ENCODE measurements at regions not wholly inside any gene's neighbourhood (a gene's known extent, or its start where the extent isn't known, plus 50 kb on each side); places are given as distances from the start of the nearest gene placed in this dataset.

- H3K9me3 Mint-ChIP-seq, result peaks cover 6% of the 10 kb centered on the region
- no peak for DNase-seq (ENCODE audit: low spot score in 2 of 2)
- H3K36me3 Mint-ChIP-seq, result no peaks in the 10 kb centered on the region
- H3K4me3 Mint-ChIP-seq, result no peak overlapping the region
- ATAC-seq, result no peak
- H3K27ac Mint-ChIP-seq, result no peak overlapping the region
- no peaks in the 10 kb centered on the region for H3K4me1 Mint-ChIP-seq
Measured at GRCh38 chr10:28954211-28954610, 276.9 kb downstream of the BAMBI start.

DNA sequence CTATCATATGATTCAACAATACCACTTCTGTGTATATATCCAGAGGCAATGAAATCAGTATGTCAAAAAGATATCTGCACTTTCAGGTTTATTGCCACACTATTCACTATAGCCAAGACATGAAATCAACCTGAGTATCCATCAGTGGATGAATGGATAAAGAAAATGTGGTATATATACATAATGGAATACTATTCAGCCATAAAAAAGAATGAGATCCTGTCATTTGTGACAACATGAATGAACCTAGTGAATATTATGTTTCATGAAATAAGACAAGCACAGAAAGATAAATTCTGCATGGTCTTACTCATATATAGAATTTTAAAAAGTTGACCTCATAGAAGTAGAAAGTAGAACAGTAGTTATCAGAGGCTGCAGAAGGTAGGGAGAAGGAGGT lies 281.1 kb downstream of the BAMBI start:
- peaks cover 6% of the 10 kb centered on the region for H3K9me3 Mint-ChIP-seq
- H3K36me3 Mint-ChIP-seq, result no peaks in the 10 kb centered on the region
- no peak for DNase-seq (ENCODE audit: low spot score in 2 of 2)
- no peak overlapping the region for H3K4me3 Mint-ChIP-seq
- H3K27ac Mint-ChIP-seq, result no peak overlapping the region
- H3K4me1 Mint-ChIP-seq, result no peaks in the 10 kb centered on the region
- no peak for ATAC-seq

- no peak overlapping the region for H3K4me3 Mint-ChIP-seq
- ATAC-seq, result no peak
- DNase-seq (ENCODE audit: low spot score in 2 of 2), result no peak
- no peak overlapping the region for H3K27ac Mint-ChIP-seq
- H3K36me3 Mint-ChIP-seq, result no peaks in the 10 kb centered on the region
- peaks cover 6% of the 10 kb centered on the region for H3K9me3 Mint-ChIP-seq
- no peaks in the 10 kb centered on the region for H3K4me1 Mint-ChIP-seq
Measured at GRCh38 chr10:28959850-28960501, 282.7 kb downstream of the BAMBI start.

DNA sequence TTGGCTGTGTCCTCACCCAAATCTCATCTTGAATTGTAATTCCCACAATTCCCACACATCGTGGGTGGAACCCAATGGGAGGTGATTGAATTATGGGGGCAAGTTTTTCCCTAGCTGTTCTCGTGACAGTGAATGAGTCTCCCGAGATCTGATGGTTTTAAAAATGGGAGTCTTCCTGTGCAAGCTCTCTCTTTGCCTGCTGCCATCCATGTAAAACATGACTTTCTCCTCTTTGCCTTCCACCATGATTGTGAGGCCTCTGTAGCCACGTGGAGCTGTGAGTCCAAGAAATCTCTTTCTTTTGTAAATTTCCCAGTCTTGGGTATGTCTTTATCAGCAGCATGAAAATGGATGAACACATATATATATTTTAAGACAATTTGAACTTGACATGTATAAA lies 285.4 kb downstream of the BAMBI start:
- H3K4me1 Mint-ChIP-seq, result no peaks in the 10 kb centered on the region
- no peak overlapping the region for H3K27ac Mint-ChIP-seq
- DNase-seq (ENCODE audit: low spot score in 2 of 2), result no peak
- no peak overlapping the region for H3K4me3 Mint-ChIP-seq
- peaks cover 3% of the 10 kb centered on the region for H3K9me3 Mint-ChIP-seq
- ATAC-seq, result no peak
- no peaks in the 10 kb centered on the region for H3K36me3 Mint-ChIP-seq

DNA sequence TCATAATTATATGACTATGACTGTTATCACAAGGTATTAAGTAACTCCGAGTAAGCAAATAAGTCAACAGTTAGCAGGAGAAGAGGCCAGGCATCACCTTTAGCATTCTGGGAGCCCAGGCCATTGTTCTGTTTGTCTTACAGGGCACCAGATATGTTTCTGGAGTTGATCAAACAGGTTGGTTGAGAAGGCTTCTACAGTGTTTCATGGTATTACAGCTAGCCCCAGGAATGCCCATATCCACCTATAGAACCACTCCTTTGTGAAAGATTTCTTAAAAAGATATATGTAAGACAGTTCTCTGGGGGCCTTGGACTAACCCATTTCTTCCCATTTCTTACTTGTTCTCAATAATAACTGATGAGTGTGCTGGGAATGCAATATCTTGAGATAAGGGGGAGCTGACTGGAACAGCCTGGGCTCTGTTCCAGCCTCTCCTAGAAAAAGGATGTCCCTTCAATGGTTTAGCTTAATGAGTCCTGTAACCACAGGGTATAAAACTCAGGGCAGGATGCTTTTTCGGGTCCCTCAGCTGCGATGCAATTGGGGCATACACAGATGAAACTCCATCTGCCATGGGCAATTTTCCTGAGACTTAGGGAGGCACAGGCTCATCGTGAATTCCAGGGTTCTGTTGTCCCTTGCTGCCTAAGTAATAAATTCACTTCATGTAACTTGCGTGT lies 286.4 kb downstream of the BAMBI start:
- no peak overlapping the region for H3K27ac Mint-ChIP-seq
- ATAC-seq (no peak), DNase-seq (ENCODE audit: low spot score in 2 of 2) (no peak)
- no peaks in the 10 kb centered on the region for H3K4me1 Mint-ChIP-seq
- no peak overlapping the region for H3K4me3 Mint-ChIP-seq
- H3K36me3 Mint-ChIP-seq, result no peaks in the 10 kb centered on the region
- H3K9me3 Mint-ChIP-seq, result peaks cover 1% of the 10 kb centered on the region

DNA sequence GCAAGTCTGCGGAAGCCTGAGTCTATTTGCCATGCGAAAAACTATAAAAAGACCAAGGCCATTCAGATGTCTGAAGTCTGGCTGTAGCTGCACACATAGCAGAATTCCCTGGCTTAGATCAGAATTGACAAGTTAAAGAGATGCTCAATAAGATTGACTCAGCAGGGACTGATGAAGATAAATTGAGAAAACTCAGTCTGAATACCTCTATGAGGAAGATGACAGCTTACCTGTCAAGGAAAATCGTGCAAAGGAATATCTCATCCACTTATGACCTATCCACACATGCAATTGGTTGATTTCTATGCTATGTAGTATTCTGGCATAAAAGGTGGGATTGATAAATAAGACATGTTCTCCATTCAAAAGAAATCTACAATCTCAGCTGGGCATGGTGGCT lies 288.6 kb downstream of the BAMBI start:
- no peak for DNase-seq (ENCODE audit: low spot score in 2 of 2)
- Mint-ChIP-seq H3K36me3 (no peaks in the 10 kb centered on the region), H3K4me3 (no peak overlapping the region), H3K4me1 (no peaks in the 10 kb centered on the region), H3K9me3 (no peaks in the 10 kb centered on the region), H3K27ac (no peak overlapping the region)
- no peak for ATAC-seq

- H3K4me1 Mint-ChIP-seq, result no peaks in the 10 kb centered on the region
- H3K27ac Mint-ChIP-seq, result no peak overlapping the region
- H3K4me3 Mint-ChIP-seq, result no peak overlapping the region
- DNase-seq (ENCODE audit: low spot score in 2 of 2) (no peak), ATAC-seq (no peak)
- no peaks in the 10 kb centered on the region for H3K36me3 Mint-ChIP-seq
- H3K9me3 Mint-ChIP-seq, result no peaks in the 10 kb centered on the region
Measured at GRCh38 chr10:28967031-28967430, 289.7 kb downstream of the BAMBI start.

DNA sequence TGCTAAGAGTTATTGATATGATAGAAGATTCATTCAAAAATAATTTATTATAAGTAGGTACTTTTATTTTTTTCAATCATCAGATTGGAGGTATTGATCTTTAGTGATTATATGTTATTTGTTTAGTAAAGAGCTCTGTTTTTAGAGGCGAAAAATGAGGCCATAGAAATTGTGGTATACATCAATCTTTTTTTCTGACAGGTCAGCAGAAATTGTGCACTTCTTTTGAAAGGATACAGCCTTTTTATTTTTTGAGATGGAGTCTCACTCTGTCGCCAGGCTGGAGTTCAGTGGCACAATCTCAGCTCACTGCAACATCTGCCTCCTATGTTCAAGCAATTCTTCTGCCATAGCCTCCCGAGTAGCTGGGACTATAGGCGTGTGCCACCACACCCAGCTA lies 292.1 kb downstream of the BAMBI start:
- ATAC-seq, result no peak
- Mint-ChIP-seq H3K9me3 (peaks cover 4% of the 10 kb centered on the region), H3K4me1 (no peaks in the 10 kb centered on the region)

GRCh38 chr10:28970231-28970630 lies 292.9 kb downstream of the BAMBI start:
- Mint-ChIP-seq H3K4me1 (no peaks in the 10 kb centered on the region), H3K9me3 (peaks cover 4% of the 10 kb centered on the region), H3K27ac (no peak overlapping the region), H3K4me3 (no peak overlapping the region), H3K36me3 (no peaks in the 10 kb centered on the region)
- DNase-seq (ENCODE audit: low spot score in 2 of 2) (no peak), ATAC-seq (no peak)

More for the DNA sequence above, 292.1 kb downstream of the BAMBI start:
- H3K36me3 Mint-ChIP-seq, result no peaks in the 10 kb centered on the region
- H3K27ac Mint-ChIP-seq, result no peak overlapping the region
- DNase-seq (ENCODE audit: low spot score in 2 of 2), result no peak
- no peak overlapping the region for H3K4me3 Mint-ChIP-seq

- Mint-ChIP-seq H3K4me1 (no peaks in the 10 kb centered on the region), H3K9me3 (peaks cover 4% of the 10 kb centered on the region)
- ATAC-seq, result no peak
Measured at GRCh38 chr10:28971255-28971654, 293.9 kb downstream of the BAMBI start.

GRCh38 chr10:28971764-28972163 lies 294.4 kb downstream of the BAMBI start:
- no peak overlapping the region for H3K4me3 Mint-ChIP-seq
- no peaks in the 10 kb centered on the region for H3K4me1 Mint-ChIP-seq
- no peak for ATAC-seq
- H3K9me3 Mint-ChIP-seq, result peaks cover 4% of the 10 kb centered on the region
- H3K27ac Mint-ChIP-seq, result no peak overlapping the region
- no peaks in the 10 kb centered on the region for H3K36me3 Mint-ChIP-seq
- no peak for DNase-seq (ENCODE audit: low spot score in 2 of 2)

More at GRCh38 chr10:28971255-28971654, 293.9 kb downstream of the BAMBI start:
- H3K27ac Mint-ChIP-seq, result no peak overlapping the region
- H3K4me3 Mint-ChIP-seq, result no peak overlapping the region
- no peaks in the 10 kb centered on the region for H3K36me3 Mint-ChIP-seq
- DNase-seq (ENCODE audit: low spot score in 2 of 2), result no peak

DNA sequence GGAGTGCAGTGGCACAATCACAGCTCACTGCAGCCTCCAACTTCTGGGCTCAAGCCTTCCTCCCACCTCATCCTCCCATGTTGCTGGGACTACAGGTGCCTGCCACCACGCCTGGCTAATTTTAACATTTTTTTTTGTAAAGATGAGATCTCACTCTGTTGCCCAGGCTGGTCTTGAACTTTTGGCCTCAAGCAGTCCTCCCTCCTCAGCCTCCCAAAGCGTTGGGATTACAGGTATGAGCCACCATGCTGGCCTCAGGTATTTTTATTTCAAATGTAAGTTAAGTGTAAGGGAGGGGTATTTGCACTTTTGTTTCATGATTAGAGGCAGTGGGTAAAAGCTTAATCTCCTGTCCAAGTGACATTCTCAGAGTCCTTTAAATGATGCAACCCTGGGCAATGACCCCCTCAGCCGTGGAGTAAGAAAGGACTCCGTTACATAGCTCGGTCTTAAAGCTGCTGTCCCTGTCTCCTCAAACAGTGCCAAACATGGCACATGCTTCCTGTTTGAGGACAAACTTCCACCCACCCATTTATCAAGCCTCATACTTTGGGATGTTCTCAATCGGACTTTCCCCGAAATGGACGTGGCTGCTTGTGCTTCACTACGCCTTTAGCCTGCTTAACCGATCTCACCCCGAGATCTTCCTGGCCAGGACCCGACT lies 296.1 kb downstream of the BAMBI start:
- Mint-ChIP-seq H3K9me3 (peaks cover 9% of the 10 kb centered on the region), H3K36me3 (no peaks in the 10 kb centered on the region), H3K4me3 (no peak overlapping the region), H3K4me1 (no peaks in the 10 kb centered on the region), H3K27ac (no peak overlapping the region)
- no peak for DNase-seq (ENCODE audit: low spot score in 2 of 2)
- no peak for ATAC-seq

DNA sequence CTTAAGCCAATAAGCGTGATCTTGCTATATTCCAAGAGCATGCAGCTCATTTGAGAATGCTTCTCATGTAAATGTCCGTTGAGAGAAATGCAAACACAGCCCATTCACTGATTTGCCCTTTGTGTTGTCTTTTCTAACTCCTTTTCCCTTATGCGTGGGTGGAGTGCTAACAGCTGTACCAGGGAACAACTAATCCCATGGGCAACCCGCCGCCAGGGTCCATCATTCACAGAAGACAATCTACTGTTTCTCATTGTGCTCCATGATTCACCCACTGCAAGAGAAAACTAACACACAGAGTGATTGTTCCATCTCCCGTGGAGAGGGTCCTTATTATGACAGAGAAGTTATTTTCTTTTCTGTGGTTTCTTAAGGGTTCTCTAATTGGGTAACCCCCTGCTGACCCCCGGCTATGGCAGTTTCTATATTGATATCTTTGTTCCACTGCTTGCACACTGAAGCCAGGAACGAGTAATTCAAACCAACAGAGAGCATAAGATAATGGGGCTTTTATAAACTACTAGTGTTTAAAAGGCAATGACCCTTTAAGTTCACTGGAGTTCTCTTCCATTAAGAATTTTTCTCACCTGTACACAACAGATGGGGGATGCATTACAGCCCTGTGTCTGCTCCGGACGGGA lies 298.7 kb downstream of the BAMBI start:
- Mint-ChIP-seq H3K9me3 (peaks cover 9% of the 10 kb centered on the region), H3K4me3 (no peak overlapping the region), H3K27ac (no peak overlapping the region), H3K36me3 (no peaks in the 10 kb centered on the region), H3K4me1 (no peaks in the 10 kb centered on the region)
- no peak for DNase-seq (ENCODE audit: low spot score in 2 of 2)
- ATAC-seq, result no peak

DNA sequence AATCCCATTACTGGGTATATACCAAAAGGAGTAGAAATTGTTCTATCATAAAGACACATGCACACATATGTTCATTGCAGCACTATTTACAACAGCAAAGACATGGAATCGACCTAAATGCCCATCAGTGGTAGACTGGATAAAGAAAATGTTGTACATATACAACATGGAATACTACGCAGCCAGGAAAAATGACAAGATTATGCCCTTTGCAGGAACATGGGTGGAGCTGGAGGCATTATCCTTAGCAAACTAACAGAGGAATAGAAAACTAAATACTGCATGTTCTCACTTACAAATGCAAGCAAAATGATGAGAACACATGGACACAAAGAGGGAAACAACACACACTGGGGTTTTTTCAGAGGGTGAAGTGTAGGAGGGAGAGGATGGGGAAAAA lies 300.2 kb downstream of the BAMBI start:
- ATAC-seq (no peak), DNase-seq (ENCODE audit: low spot score in 2 of 2) (no peak)
- Mint-ChIP-seq H3K4me1 (no peaks in the 10 kb centered on the region), H3K27ac (no peak overlapping the region), H3K4me3 (no peak overlapping the region), H3K36me3 (no peaks in the 10 kb centered on the region), H3K9me3 (peaks cover 9% of the 10 kb centered on the region)

GRCh38 chr10:28980264-28980663 lies 302.9 kb downstream of the BAMBI start:
- Mint-ChIP-seq H3K4me3 (no peak overlapping the region), H3K9me3 (peaks cover 5% of the 10 kb centered on the region), H3K27ac (no peak overlapping the region), H3K36me3 (no peaks in the 10 kb centered on the region), H3K4me1 (peaks cover 6% of the 10 kb centered on the region)
- no peak for ATAC-seq
- DNase-seq (ENCODE audit: low spot score in 2 of 2), result no peak

GRCh38 chr10:28981007-28981406 lies 303.7 kb downstream of the BAMBI start:
- H3K27ac Mint-ChIP-seq, result no peak overlapping the region
- H3K9me3 Mint-ChIP-seq, result peaks cover 5% of the 10 kb centered on the region
- no peaks in the 10 kb centered on the region for H3K36me3 Mint-ChIP-seq
- no peak for ATAC-seq
- peaks cover 6% of the 10 kb centered on the region for H3K4me1 Mint-ChIP-seq
- no peak overlapping the region for H3K4me3 Mint-ChIP-seq
- DNase-seq (ENCODE audit: low spot score in 2 of 2), result no peak

Measured in stimulated activated effector memory CD8-positive, alpha-beta T cell treated with anti-CD3 and anti-CD28 coated beads, Interleukin-12 subunit alpha, Interleukin-12 subunit beta, amount 100 ng/mL, for 72 hours (primary cell).